HG03460 (cell line): ENCODE measurements at regions not wholly inside any gene's neighbourhood (a gene's known extent, or its start where the extent isn't known, plus 50 kb on each side); places are given as distances from the start of the nearest gene placed in this dataset.
"Not testable (repeated sequence)": the region's sequence is repeated elsewhere in the genome, so short reads cannot be mapped to it uniquely, and the experiment has no call there.

ENCODE experiments used
- ATAC-seq: cut with Tn5 transposase; IDR thresholded peaks from one replicate; pipeline ENCODE4 v1.9.1; 2021; ENCODE audit not compliant: unreplicated experiment

DNA sequence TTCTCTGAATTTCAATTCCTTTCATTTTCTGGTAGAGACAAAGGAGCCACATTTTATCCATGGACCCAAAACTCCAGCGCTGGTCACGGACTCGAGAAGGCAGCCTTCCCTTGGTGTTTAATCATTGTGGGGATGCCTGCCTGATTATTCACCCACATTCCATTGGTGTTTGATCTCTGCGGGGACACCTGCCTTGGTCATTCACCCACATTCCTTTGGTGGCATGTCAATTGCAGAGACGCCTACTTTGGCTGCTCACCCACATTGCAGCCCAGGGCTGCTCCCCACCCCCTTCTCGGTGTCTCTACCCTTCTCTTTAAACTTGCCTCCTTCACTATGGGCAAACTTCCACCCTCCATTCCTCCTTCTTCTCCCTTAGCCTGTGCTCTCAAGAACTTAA, 780.7 kb upstream of the POU3F4 start:
- not testable (repeated sequence) for ATAC-seq

DNA sequence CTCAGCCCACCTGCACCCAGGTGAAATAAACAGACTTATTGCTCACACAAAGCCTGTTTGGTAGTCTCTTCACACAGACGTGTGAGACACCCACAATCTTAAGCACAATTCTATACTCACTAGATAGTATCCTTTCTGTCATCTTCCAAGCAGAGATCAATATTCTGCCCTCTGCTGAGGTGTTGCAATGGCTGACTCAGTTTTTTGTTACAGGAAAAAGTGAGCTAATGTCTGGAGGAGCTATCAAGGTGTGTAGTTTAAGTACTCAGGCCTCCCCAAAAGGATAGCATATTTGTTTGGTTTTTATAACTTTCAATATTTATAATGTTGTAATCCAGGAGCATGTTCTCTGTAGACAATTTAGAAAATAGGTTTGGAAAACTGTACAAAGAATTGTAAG, 775.2 kb upstream of the POU3F4 start:
- no peak for ATAC-seq

DNA sequence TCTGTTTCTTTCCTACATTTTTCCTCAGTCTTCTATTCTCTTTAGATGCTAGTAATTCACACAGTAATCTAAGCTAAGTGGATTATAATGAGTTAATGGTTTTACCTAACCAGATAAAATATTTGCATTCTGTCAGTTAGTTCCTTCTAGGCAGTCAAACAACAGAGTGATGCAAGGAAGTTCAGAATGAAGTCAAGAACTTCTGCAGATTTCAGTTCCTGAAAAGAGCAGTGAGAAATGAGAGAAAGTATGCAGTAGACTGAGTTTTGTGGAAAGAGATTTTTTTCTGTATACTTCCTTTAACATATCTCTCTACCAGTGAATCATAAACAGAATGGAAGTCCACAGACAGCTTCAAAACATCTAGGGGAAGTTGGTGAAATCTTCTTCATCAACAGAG, 774.0 kb upstream of the POU3F4 start:
- peak; percentile 62 for ATAC-seq

DNA sequence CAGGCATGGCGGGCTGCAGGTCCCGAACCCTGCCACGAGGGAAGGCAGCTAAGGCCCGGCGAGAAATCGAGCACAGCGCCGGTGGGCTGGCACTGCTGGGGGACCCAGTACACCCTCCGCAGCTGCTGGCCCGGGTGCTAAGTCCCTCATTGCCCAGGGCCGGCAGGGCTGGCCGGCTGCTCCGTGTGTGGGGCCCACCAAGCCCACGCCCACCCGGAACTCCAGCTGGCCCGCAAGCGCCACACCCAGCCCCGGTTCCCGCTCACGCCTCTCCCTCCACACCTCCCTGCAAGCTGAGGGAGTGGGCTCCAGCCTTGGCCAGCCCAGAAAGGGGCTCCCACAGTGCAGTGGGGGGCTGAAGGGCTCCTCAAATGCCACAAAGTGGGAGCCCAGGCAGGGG, 769.8 kb upstream of the POU3F4 start:
- not testable (repeated sequence) for ATAC-seq

DNA sequence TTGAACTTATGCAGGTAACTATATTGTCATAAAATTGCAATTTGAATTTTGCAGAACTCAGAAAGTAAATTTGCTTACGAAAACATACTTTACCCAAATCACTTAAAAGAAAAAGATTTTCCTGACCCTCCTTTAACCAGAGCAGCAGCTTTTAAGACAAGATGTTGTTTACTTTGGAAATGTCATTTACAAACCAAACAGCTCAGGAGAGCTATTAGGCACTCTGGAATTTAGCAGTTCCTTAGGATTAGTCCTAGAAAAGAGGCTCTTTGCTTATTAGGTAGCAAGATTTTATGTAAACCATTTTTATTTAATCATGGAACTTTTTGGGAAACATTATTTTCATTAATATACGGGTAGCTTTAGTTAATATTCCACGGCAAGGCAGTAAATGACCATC, 765.7 kb upstream of the POU3F4 start:
- no peak for ATAC-seq

DNA sequence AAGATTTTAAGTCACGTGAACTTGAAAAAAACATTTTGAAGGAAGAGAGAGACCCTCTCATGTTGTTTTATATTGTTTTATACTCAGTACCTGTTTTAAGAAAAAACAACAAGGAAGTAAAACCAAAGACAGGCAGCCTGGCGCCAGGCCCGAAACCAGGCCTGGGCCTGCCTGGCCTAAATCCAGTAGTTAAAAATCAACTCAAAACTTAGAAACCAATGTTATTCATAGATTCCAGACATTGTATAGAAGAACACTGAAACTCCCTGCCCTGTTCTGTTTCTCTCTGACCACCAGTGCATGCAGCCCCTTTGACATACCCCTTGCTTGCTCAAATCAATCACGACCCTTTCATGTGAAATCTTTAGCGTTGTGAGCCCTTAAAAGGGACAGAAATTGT, 762.4 kb upstream of the POU3F4 start:
- ATAC-seq = not testable (repeated sequence)

DNA sequence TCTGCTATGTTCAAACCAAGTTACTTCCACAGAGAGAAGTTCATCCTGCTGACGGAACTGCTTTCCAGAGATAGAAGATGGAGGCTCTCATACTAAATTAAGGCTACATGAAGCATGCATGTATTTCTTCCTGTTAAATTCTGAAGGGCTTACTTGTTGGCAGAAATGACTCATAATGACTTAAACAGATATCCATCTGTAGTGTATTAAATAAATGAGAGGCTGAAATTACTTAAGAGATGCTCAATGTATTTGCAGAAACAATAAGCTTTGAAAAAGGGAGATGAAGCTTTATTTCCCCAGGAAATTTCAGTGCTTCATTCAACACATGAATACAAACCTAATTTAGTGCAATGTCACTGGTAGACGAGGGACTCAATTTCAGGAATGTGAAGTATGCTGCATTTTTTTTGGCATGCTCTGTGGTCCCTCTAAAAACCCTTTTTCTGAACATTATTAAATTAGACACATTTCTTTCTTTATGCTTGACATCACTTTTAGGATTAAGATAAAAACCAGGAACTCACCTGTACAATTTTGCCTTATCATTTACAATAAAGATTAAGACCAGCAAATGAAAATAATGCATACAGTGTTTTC, 759.1 kb upstream of the POU3F4 start:
- ATAC-seq = no peak

DNA sequence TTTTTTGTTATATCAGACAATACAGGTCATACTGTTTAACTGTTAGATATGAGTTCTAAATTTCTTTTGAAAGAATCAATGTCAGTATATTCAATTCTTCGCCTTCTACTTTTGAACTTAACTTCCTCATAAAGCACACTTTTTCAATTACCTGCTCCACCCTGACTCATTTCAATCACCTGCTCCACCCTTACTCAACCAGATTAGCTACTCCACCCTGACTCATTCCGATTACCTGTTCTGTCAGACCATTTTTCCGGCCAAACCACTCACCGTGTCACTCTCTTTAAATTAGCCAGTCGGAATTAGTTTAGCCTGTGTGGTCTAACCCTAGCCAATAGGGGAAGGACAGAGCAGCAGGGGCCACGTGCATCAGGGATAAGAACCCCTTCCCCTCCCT, 751.8 kb upstream of the POU3F4 start:
- ATAC-seq = no peak

DNA sequence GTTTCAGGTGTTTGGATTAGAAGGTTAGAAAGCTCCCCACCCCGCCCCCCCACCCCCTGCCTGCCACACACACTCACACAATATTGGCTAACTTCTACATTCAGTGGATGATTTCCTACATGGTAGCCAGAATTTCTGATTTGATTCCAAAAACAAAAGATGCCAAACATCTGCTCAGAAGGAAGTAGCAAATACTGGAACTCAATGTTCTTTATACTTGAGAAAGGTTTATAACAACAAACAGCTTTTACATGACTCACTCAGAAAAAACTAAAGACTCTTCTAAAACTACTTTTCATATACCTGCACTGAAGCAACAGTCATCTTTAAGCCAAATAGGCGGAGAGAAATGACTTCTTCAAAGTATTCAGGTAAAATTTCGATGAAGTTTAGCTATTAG, 750.5 kb upstream of the POU3F4 start:
- ATAC-seq = no peak

DNA sequence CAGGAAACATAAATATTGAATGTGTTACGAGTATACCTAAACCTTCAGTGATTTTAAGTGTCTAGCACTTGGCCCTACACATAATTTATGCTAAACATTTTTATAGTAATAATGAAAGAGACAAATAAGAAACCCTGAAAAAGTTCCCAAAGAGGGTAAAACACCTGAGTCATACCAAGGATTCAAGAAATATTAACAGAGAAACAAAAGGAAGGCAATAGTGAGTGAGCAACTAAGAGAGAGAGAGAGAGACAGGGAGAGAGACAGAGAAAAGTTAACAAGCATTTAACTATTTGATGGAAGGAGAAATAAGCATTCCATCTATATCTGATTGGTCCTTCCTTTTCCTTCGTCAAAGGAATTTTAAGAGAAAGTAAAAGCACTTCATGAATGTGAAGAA, 743.6 kb upstream of the POU3F4 start:
- no peak for ATAC-seq

DNA sequence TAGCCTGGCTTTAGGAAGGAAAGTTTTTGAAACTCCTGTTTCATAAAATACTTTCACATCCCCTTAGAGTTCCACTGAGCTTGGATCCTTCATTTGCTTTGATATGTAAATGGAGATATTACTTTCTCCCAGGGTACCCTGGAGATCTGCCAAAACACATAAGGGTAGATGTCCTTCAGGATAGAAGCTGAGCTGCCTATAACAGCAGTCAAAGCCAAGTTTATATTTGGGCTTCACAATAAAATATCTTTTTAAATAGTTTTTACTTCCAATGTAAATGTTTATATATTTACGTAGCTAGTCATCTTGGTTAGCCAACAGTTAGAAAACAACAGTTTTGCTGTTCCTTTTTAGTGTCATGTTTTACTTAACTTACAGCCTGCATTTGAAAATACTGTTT, 742.3 kb upstream of the POU3F4 start:
- ATAC-seq = no peak

DNA sequence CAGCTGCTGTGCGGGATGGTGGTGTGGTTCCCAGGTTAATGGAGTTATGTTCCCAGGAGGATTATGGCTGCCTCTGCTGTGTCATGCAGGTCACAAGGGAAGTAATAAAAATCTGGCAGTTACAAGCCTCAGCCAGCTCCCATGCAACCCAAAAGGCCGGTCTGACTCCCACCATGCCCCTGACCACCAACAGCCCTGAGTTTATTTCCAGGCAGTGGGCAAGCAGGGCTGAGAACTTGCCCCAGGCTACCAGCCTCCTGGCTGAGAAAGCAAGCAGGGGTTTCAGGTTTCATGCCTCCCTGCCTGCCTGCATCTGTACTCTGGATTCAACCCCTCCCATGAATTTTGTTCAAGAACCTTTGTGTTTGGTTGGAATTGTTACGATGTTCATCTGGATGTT, 732.7 kb upstream of the POU3F4 start:
- no peak for ATAC-seq

DNA sequence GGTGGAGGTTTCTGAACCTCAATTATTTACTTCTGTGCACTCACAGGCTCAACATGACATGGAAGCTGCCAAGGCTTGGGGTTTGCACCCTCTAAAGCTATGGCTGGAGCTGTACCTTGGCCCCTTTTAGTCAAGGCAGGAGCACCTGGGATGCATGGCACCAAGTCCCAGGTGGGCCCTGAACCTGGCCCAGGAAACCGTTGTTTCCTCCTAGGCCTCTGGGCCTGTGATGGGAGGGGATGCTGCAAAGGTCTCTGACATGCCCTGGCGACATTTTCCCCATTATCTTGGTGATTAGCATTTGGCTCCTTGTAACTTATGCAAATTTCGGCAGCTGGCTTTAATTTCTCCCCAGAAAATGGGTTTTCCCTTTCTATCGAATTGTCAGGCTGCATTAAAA, 726.1 kb upstream of the POU3F4 start:
- ATAC-seq = no peak

DNA sequence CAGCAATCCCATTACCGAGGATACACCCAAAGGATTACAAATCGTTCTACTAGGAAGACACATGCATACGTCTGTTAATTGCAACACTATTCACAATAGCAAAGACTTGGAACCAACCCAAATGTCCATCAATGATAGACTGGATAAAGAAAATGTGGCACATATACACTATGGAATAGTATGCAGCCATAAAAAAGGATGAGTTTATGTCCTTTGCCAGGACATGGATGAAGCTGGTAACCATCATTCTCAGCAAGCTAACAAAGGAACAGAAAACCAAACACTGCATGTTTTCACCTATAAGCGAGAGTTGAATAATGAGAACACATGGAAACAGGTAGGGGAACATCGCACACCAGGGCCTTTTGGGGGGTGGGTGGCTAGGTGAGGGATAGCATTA, 695.2 kb upstream of the POU3F4 start:
- not testable (repeated sequence) for ATAC-seq

DNA sequence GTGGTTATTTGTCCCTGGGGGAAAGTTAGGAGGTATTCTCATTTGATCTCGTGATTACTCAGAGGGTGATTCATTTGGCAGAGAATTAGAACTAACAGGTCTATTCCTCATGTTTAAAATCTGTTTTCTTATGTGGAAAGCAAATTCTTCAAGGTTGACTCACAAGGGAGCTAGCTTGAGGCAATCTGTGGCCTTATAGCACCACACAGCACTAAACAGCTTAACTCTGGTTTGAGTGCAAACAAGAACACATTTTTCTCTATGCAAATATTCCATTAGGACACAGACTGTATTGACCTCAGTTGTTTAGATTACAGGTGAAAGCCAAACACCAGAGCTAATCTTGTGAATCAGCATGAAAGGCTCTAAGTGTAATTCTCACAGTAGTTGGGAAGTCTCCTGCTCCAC, 694.4 kb upstream of the POU3F4 start:
- ATAC-seq = no peak

DNA sequence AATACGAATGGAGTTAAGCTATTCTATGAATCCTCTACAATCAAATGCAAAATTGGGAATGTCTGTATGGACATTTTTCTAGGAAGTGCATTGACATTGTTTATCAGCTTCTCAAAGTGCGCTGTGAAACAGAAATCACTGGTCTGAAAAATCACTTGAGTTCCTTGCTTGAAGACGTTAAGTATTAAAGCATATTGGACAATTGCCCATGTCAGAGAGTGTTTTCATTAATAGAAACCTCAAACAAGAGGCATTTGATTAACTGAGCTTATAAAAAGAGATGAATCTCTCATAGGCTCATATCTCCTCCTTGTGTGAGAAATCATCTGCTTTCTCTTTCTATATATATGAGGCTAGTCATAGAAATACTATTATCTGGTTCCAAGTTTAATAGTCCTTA, 692.1 kb upstream of the POU3F4 start:
- no peak for ATAC-seq

DNA sequence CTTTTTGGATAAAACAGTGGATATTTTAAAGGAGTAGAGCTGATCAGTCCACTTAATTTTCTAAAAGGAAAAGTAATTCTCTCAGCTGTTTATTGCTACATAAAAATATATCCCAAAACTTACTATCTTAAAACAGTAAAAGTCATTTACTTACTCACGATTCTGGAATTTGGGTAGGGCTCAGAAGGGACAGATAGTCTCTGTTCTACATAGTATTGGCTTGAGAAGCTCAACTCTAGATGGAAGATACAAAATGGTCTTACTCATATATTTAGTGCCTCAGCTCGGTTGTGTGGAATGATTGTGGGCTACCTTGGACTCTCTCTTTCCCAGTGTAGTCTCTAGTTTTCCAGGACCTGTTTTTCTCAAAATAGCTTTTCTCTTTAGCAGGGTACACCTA, 691.5 kb upstream of the POU3F4 start:
- no peak for ATAC-seq

DNA sequence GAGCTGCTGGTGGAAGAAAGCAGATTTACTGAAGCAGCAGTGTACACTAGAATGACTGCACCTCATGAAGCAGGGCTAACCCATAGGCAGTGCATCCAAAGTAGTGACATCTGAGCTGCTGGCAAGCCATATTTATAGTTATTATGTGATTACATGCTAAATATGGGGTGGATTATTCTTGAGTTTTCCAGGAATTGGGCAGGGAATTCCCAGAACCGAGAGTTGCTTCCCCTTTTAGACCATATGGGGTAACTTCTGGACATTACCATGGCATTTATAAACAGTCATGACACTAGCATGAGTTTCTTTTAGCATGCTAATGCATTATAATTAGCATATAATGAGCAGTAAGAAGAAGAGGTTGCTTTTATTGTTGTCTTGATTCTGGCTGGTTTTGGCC, 665.8 kb upstream of the POU3F4 start:
- no peak for ATAC-seq

DNA sequence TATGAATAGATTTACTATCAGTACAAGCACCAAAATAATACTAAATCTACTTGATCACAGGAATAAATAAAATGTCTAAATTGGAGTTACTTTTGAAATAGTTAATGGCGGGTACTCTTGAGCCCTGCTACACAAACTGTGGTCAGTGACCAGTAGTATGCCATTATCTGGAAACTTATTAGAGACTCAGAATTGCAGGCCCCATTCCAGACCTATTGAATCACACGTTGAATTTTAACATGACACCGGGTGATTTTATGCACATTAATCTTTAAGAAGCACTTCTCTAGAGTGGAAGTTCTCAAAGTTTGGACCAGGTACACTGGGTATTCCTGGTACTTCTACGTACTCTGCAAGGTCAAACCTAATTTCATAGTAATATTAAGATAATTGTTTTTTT, 660.0 kb upstream of the POU3F4 start:
- ATAC-seq = no peak
